ENCODE measurements at regions not wholly inside any gene's neighbourhood (a gene's known extent, or its start where the extent isn't known, plus 50 kb on each side); places are given as distances from the start of the nearest gene placed in this dataset.
"Not testable (repeated sequence)": the region's sequence is repeated elsewhere in the genome, so short reads cannot be mapped to it uniquely, and the experiment has no call there.

GRCh38 chr10:11670381-11670780 is 58.9 kb upstream of the USP6NL start:
- intact Hi-C loops (cut with DNase I), result no loop called here
- DNase-seq (ENCODE audit: missing footprints) (no peak), ATAC-seq (no peak)

- ATAC-seq (no peak), DNase-seq (ENCODE audit: missing footprints) (no peak)
- intact Hi-C loops (cut with DNase I), result no loop called here
Observed at GRCh38 chr10:11668847-11669610, 57.6 kb upstream of the USP6NL start.

GRCh38 chr10:11667756-11668155 is 56.3 kb upstream of the USP6NL start:
- intact Hi-C loops (cut with DNase I), result no loop called here
- ATAC-seq, result no peak
- no peak for DNase-seq (ENCODE audit: missing footprints)

GRCh38 chr10:11663763-11664555 is 52.5 kb upstream of the USP6NL start:
- ATAC-seq (no peak), DNase-seq (ENCODE audit: missing footprints) (no peak)
- intact Hi-C loops (cut with DNase I), result no loop called here

- ATAC-seq; DNase-seq (ENCODE audit: missing footprints); intact Hi-C loops (cut with DNase I): not testable (repeated sequence)
Observed at GRCh38 chr10:11663126-11663515, 51.7 kb upstream of the USP6NL start.

GRCh38 chr10:11661441-11661840 is 50.0 kb upstream of the USP6NL start:
- ATAC-seq (no peak), DNase-seq (ENCODE audit: missing footprints) (no peak)
- intact Hi-C loops (cut with DNase I), result no loop called here

Data from Right ventricle myocardium inferior (tissue), 1 donor.